ENCODE measurements at regions not wholly inside any gene's neighbourhood (a gene's known extent, or its start where the extent isn't known, plus 50 kb on each side); places are given as distances from the start of the nearest gene placed in this dataset.

DNA sequence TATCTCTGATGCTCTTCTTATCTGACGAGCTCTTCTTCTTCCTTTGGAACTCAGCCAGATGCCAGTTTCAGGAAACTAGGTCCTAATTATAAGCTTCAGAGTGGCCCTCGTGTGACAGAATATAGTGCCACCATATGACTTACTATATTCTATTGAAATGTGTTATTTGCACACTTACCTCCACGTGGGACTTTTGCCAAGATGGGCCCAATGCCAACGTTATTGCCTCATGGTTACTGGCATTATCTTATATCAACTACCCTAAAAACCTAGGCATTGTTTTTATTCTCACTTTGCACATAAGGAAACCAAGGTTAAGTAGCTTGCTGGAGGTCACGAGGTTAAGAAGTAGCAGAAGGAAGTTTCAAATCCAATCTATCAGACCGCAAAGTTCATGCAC, 71.3 kb upstream of the SLCO3A1 start:
- no peak for TF ChIP-seq CTCF (IDR thresholded peaks at IDR 0.05)
- no peak for TF ChIP-seq POLR2A (IDR thresholded peaks at IDR 0.05)
